Large intestine (tissue), 3 donors: ENCODE measurements at regions not wholly inside any gene's neighbourhood (a gene's known extent, or its start where the extent isn't known, plus 50 kb on each side); places are given as distances from the start of the nearest gene placed in this dataset.

Source experiments
- DNase-seq, 2 donors: peaks; one replicate each; pipeline versions ENCODE4 v3.0.0 to v3.0.0-alpha.2; 2013
- H3K27ac ChIP-seq: one replicate; pipeline ENCODE4 v1.5.1; 2013; ENCODE audit warnings: low read length
- H3K27me3 ChIP-seq: 2 replicates; pipeline ENCODE4 v1.6.1; 2013; ENCODE audit warnings: low read length; ENCODE audit not compliant: control insufficient read depth, insufficient read depth
- H3K36me3 ChIP-seq: 2 replicates; pipeline ENCODE4 v1.6.1; 2013; ENCODE audit warnings: low read length; ENCODE audit not compliant: control insufficient read depth, insufficient read depth
- H3K4me1 ChIP-seq: one replicate; pipeline ENCODE4 v1.6.1; 2013; ENCODE audit warnings: low read length; ENCODE audit not compliant: control insufficient read depth, insufficient read depth
- H3K4me3 ChIP-seq: one replicate; pipeline ENCODE4 v1.5.1; 2013; ENCODE audit warnings: low read length
- H3K9me3 ChIP-seq: one replicate; pipeline ENCODE4 v1.6.1; 2013; ENCODE audit warnings: mild to moderate bottlenecking, low read depth, low read length, moderate library complexity; ENCODE audit not compliant: control insufficient read depth
- WGBS: methylation state at CpG from one replicate; pipeline ENCODE4 v1.1.5; 2013; ENCODE audit warnings: low lambda C conversion rate; ENCODE audit not compliant: insufficient coverage; 5-methylcytosine and 5-hydroxymethylcytosine counted together

- H3K36me3 ChIP-seq: no peaks in the 10 kb centered on the region
- no peak overlapping the region for H3K27ac ChIP-seq
- no peaks in the 10 kb centered on the region for H3K27me3 ChIP-seq
- H3K4me1 ChIP-seq: no peaks in the 10 kb centered on the region
- no peak for DNase-seq
- H3K4me3 ChIP-seq: no peak overlapping the region
- WGBS: 91% methylated on average over 2 of the region's 2 CpGs
- no peaks in the 10 kb centered on the region for H3K9me3 ChIP-seq
Measured at GRCh38 chr7:17477182-17477581, 178.7 kb downstream of the AHR start.

GRCh38 chr7:17481118-17481517, 182.7 kb downstream of the AHR start:
- Histone ChIP-seq H3K27ac (no peak overlapping the region), H3K27me3 (no peaks in the 10 kb centered on the region), H3K4me3 (no peak overlapping the region), H3K36me3 (no peaks in the 10 kb centered on the region), H3K9me3 (no peaks in the 10 kb centered on the region), H3K4me1 (no peaks in the 10 kb centered on the region)
- no CpG with 5 or more reads among the region's 2 CpGs for WGBS
- DNase-seq: no peak

GRCh38 chr7:17485368-17485767, 186.9 kb downstream of the AHR start:
- no peaks in the 10 kb centered on the region for H3K36me3 ChIP-seq
- H3K27me3 ChIP-seq: no peaks in the 10 kb centered on the region
- no CpG with 5 or more reads among the region's 1 CpG for WGBS
- H3K4me1 ChIP-seq: no peaks in the 10 kb centered on the region
- DNase-seq: no peak
- H3K4me3 ChIP-seq: no peak overlapping the region
- H3K9me3 ChIP-seq: no peaks in the 10 kb centered on the region
- no peak overlapping the region for H3K27ac ChIP-seq

GRCh38 chr7:17485904-17486303, 187.5 kb downstream of the AHR start:
- Histone ChIP-seq H3K4me1 (no peaks in the 10 kb centered on the region), H3K9me3 (no peaks in the 10 kb centered on the region), H3K27me3 (no peaks in the 10 kb centered on the region), H3K27ac (no peak overlapping the region), H3K4me3 (no peak overlapping the region), H3K36me3 (no peaks in the 10 kb centered on the region)
- DNase-seq: no peak
- 78% methylated on average over 1 of the region's 1 CpG for WGBS

- Histone ChIP-seq H3K36me3 (no peaks in the 10 kb centered on the region), H3K27me3 (no peaks in the 10 kb centered on the region), H3K9me3 (no peaks in the 10 kb centered on the region), H3K4me3 (no peak overlapping the region), H3K27ac (no peak overlapping the region), H3K4me1 (no peaks in the 10 kb centered on the region)
- peak in 1 of 2 donors; percentile 33 for DNase-seq
- 100% methylated on average over 1 of the region's 2 CpGs for WGBS
Measured at GRCh38 chr7:17486835-17487234, 188.4 kb downstream of the AHR start.

- H3K36me3 ChIP-seq: no peaks in the 10 kb centered on the region
- no peak overlapping the region for H3K27ac ChIP-seq
- H3K27me3 ChIP-seq: no peaks in the 10 kb centered on the region
- no peak for DNase-seq
- no peak overlapping the region for H3K4me3 ChIP-seq
- H3K4me1 ChIP-seq: no peaks in the 10 kb centered on the region
- 100% methylated on average over 1 of the region's 2 CpGs for WGBS
- H3K9me3 ChIP-seq: no peaks in the 10 kb centered on the region
Measured at GRCh38 chr7:17487343-17487742, 188.9 kb downstream of the AHR start.

- no peaks in the 10 kb centered on the region for H3K36me3 ChIP-seq
- H3K4me3 ChIP-seq: no peak overlapping the region
- H3K9me3 ChIP-seq: no peaks in the 10 kb centered on the region
- H3K4me1 ChIP-seq: no peaks in the 10 kb centered on the region
- H3K27me3 ChIP-seq: no peaks in the 10 kb centered on the region
- H3K27ac ChIP-seq: no peak overlapping the region
- WGBS: no CpG with 5 or more reads among the region's 1 CpG
- no peak for DNase-seq
Measured at GRCh38 chr7:17488829-17489228, 190.4 kb downstream of the AHR start.

GRCh38 chr7:17489961-17490360, 191.5 kb downstream of the AHR start:
- no peaks in the 10 kb centered on the region for H3K36me3 ChIP-seq
- H3K27me3 ChIP-seq: no peaks in the 10 kb centered on the region
- no peak for DNase-seq
- 100% methylated on average over 1 of the region's 4 CpGs for WGBS
- no peak overlapping the region for H3K4me3 ChIP-seq
- no peak overlapping the region for H3K27ac ChIP-seq
- no peaks in the 10 kb centered on the region for H3K9me3 ChIP-seq
- H3K4me1 ChIP-seq: no peaks in the 10 kb centered on the region

- no peaks in the 10 kb centered on the region for H3K4me1 ChIP-seq
- H3K27me3 ChIP-seq: no peaks in the 10 kb centered on the region
- H3K9me3 ChIP-seq: no peaks in the 10 kb centered on the region
- H3K4me3 ChIP-seq: no peak overlapping the region
- no peak for DNase-seq
- 96% methylated on average over 5 of the region's 5 CpGs for WGBS
- H3K36me3 ChIP-seq: no peaks in the 10 kb centered on the region
- H3K27ac ChIP-seq: no peak overlapping the region
Measured at GRCh38 chr7:17490825-17491224, 192.4 kb downstream of the AHR start.

- no peaks in the 10 kb centered on the region for H3K4me1 ChIP-seq
- no peak for DNase-seq
- H3K4me3 ChIP-seq: no peak overlapping the region
- H3K36me3 ChIP-seq: no peaks in the 10 kb centered on the region
- no peaks in the 10 kb centered on the region for H3K27me3 ChIP-seq
- H3K27ac ChIP-seq: no peak overlapping the region
- no peaks in the 10 kb centered on the region for H3K9me3 ChIP-seq
- WGBS: 80% methylated on average over 3 of the region's 4 CpGs
Measured at GRCh38 chr7:17492437-17492836, 194.0 kb downstream of the AHR start.

GRCh38 chr7:17493446-17493845, 195.0 kb downstream of the AHR start:
- DNase-seq: no peak
- Histone ChIP-seq H3K36me3 (no peaks in the 10 kb centered on the region), H3K27me3 (no peaks in the 10 kb centered on the region), H3K4me1 (no peaks in the 10 kb centered on the region), H3K9me3 (no peaks in the 10 kb centered on the region), H3K4me3 (no peak overlapping the region), H3K27ac (no peak overlapping the region)
- WGBS: 100% methylated on average over 2 of the region's 2 CpGs
